BLaER1 (cell line): ENCODE measurements at regions not wholly inside any gene's neighbourhood (a gene's known extent, or its start where the extent isn't known, plus 50 kb on each side); places are given as distances from the start of the nearest gene placed in this dataset.
"Not testable (repeated sequence)": the region's sequence is repeated elsewhere in the genome, so short reads cannot be mapped to it uniquely, and the experiment has no call there.

Experiments
- H3K27ac ChIP-seq: shearing (Covaris generic); formaldehyde crosslinking; 2 replicates; pipeline ENCODE4 v1.8.1; 2022
- H3K27me3 ChIP-seq: shearing (Covaris generic); formaldehyde crosslinking; 2 replicates; pipeline ENCODE4 v1.8.1; 2022
- H3K36me3 ChIP-seq: shearing (Covaris generic); formaldehyde crosslinking; 2 replicates; pipeline ENCODE4 v1.8.1; 2022
- H3K4me1 ChIP-seq: shearing (Covaris generic); formaldehyde crosslinking; 2 replicates; pipeline ENCODE4 v1.8.1; 2022
- H3K4me2 ChIP-seq: shearing (Covaris generic); formaldehyde crosslinking; 2 replicates; pipeline ENCODE4 v1.8.1; 2022
- H3K4me3 ChIP-seq: shearing (Covaris generic); formaldehyde crosslinking; 2 replicates; pipeline ENCODE4 v1.8.1; 2022
- H3K9ac ChIP-seq: shearing (Covaris generic); formaldehyde crosslinking; 2 replicates; pipeline ENCODE4 v1.8.1; 2022
- H3K9me3 ChIP-seq: shearing (Covaris generic); formaldehyde crosslinking; 2 replicates; pipeline ENCODE4 v1.8.1; 2022
- H4K20me1 ChIP-seq: shearing (Covaris generic); formaldehyde crosslinking; 2 replicates; pipeline ENCODE4 v1.8.1; 2022

DNA sequence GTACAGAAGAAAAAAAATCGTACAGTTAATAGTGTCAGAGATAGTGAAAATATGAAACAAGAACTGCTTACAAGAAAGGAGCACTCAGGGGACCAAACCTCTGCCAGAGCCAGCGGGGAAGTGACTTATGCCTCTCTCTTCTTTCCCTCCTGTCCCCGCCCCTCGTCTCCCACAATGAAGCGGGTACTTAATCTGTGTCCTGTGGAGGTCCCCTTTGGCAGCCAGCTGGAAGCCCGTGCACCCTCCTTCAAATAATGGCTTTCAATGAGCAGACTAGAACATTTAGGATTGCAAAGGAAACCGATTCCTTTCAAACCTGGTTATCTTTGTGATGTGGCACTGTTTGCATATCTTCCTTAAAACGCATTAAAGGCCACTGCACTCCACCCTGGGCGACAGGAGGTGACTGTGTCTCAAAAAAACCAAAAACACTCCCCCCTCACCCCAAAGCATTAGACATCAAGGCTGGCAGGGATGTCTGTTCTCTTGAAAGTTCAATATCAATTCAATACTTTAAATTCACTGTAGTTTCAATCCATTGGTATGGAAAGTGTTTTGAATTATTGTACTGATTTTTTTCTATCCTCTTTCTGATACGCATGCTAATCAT, 51.7 kb downstream of the PPIAL4C start:
- not testable (repeated sequence) for H3K27me3 ChIP-seq, H3K9ac ChIP-seq, H4K20me1 ChIP-seq, H3K4me3 ChIP-seq, H3K36me3 ChIP-seq, H3K4me2 ChIP-seq, H3K27ac ChIP-seq, H3K4me1 ChIP-seq, H3K9me3 ChIP-seq

DNA sequence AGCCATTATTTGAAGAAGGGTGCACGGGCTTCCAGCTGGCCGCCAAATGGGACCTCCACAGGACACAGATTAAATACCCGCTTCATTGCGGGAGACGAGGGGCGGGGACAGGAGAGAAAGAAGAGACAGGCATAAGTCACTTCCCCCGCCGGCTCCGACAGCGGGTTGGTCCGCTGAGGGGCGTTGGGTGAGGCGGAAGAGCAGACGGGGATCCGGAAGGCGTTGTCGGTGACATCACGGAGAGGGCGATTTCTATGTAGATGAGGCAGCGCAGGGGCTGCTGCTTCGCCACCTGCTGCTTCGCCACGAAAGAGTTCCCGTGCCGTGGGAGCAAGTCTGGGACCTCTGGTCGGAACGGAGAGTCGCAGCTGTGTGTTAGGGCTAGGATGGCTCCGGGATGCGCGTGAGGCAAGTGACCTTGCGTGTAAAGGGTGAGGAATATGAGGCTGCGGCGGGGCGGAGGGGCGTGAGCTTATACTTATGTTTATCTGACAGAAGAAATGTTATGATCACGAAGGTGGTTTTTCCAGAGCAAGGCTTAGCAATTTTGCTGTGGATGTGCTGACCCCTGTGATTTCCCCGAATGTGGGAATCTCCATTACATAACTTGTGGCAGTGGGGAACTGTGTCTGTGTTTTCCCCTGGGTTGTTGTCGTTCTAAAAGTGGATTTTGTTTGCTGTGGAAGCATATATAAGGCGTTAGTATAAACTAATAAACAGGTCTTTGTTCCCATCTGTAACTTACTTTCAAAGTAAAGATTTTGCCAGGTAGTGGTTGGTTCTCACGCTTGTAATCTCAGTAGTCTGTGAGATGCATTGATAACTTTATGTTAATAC, 52.9 kb downstream of the PPIAL4C start:
- H3K36me3 ChIP-seq, H3K4me1 ChIP-seq, H3K27me3 ChIP-seq, H3K9me3 ChIP-seq, H4K20me1 ChIP-seq: not testable (repeated sequence)
- peak overlapping the region; percentile 70 for H3K4me3 ChIP-seq
- H3K9ac ChIP-seq: peak overlapping the region; percentile 85
- peak overlapping the region; percentile 86 for H3K27ac ChIP-seq
- H3K4me2 ChIP-seq: peak overlapping the region; percentile 86

- not testable (repeated sequence) for H3K4me3 ChIP-seq, H3K4me1 ChIP-seq, H3K27me3 ChIP-seq, H3K9me3 ChIP-seq, H3K27ac ChIP-seq, H3K4me2 ChIP-seq, H3K36me3 ChIP-seq, H4K20me1 ChIP-seq, H3K9ac ChIP-seq
Measured at GRCh38 chr1:149638481-149638880, 54.8 kb downstream of the PPIAL4C start.

GRCh38 chr1:149638901-149639658, 55.4 kb downstream of the PPIAL4C start:
- H3K4me2 ChIP-seq, H3K9me3 ChIP-seq, H4K20me1 ChIP-seq, H3K27me3 ChIP-seq, H3K4me1 ChIP-seq, H3K36me3 ChIP-seq, H3K9ac ChIP-seq, H3K27ac ChIP-seq, H3K4me3 ChIP-seq: not testable (repeated sequence)

GRCh38 chr1:149641179-149641578, 57.5 kb downstream of the PPIAL4C start:
- not testable (repeated sequence) for H3K4me3 ChIP-seq, H3K9me3 ChIP-seq, H3K4me2 ChIP-seq, H3K9ac ChIP-seq, H4K20me1 ChIP-seq, H3K36me3 ChIP-seq, H3K27ac ChIP-seq, H3K27me3 ChIP-seq, H3K4me1 ChIP-seq

- H3K4me2 ChIP-seq, H3K4me3 ChIP-seq, H4K20me1 ChIP-seq, H3K27me3 ChIP-seq, H3K4me1 ChIP-seq, H3K36me3 ChIP-seq, H3K27ac ChIP-seq, H3K9me3 ChIP-seq, H3K9ac ChIP-seq: not testable (repeated sequence)
Measured at GRCh38 chr1:149644818-149645217, 61.2 kb downstream of the PPIAL4C start.

DNA sequence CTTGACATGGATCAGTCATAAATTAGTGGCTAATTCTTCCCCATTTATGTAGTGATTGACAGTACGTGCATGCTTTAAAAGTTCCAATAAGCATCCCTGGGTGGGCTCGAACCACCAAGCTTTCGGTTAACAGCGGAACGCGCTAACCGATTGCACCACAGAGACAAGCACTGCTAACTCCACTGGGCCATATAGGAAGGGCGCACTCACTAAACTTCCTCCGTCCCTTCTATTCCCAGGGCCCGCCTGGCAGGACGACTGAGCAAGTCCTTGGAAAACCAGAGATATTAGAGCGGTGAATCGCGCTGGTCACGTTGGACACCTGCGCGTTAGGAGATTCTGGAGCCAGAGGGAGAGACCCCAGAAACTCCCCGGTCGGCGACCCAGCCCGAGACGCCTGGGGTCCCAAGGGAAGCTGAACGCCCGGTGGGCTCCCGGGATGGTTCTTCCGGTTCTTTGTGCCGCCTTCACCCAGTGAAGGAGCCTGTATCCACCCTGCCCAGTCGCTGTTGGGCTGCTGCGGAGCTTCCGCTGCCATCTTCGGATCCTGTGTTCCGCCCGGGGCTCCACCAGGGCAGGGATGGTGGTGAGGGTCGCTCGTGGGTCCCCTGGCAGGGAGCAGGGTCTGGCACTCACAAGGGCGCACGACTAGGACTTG, 62.8 kb downstream of the PPIAL4C start:
- H3K27me3 ChIP-seq, H3K9ac ChIP-seq, H3K4me1 ChIP-seq, H3K27ac ChIP-seq, H3K36me3 ChIP-seq, H3K4me3 ChIP-seq, H3K4me2 ChIP-seq, H4K20me1 ChIP-seq, H3K9me3 ChIP-seq: not testable (repeated sequence)

DNA sequence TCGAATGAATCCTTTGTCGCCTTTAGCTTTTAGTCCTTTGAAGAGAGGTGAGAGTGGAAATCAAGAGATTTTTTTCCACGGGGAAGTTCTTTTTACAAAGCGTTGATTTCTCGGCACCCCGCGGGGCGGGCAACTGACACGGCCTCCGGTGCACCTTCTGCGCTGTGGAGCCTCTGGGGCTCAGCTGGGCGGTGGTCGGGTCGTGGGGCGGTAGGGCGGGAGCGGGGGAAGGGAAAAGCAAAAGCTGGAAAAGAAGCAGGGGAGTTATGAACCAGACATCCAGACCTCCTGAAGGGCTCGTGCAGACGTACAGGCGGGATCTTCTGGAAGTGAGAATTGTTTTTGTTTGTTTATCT, 63.3 kb downstream of the PPIAL4C start:
- H3K27me3 ChIP-seq, H3K4me3 ChIP-seq, H4K20me1 ChIP-seq, H3K27ac ChIP-seq, H3K36me3 ChIP-seq, H3K9ac ChIP-seq, H3K4me1 ChIP-seq, H3K9me3 ChIP-seq, H3K4me2 ChIP-seq: not testable (repeated sequence)

DNA sequence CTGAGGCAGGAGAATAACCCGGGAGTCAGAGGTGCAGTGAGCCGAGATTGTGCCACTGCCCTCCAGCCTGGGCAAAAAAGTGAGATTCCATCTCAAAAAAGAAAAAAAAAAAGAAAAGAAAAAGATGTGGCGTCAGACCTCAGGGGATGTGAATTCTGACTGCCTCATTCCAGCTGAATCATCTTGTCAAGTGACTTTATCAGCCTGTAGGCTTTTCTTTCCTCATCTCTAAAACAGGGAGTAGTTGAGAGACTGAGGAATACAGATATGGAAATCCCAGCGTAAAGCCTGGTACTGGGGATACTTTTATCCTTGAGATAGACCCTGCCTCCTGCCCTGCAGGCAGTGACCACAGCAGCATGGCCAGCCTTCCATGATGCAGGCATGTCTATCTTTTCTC, 74.1 kb downstream of the PPIAL4C start:
- H3K4me3 ChIP-seq, H3K27ac ChIP-seq, H4K20me1 ChIP-seq, H3K4me2 ChIP-seq, H3K27me3 ChIP-seq, H3K4me1 ChIP-seq, H3K36me3 ChIP-seq, H3K9ac ChIP-seq, H3K9me3 ChIP-seq: not testable (repeated sequence)

GRCh38 chr1:149658175-149658574, 74.5 kb downstream of the PPIAL4C start:
- H3K27me3 ChIP-seq, H3K36me3 ChIP-seq, H3K27ac ChIP-seq: not testable (repeated sequence)

DNA sequence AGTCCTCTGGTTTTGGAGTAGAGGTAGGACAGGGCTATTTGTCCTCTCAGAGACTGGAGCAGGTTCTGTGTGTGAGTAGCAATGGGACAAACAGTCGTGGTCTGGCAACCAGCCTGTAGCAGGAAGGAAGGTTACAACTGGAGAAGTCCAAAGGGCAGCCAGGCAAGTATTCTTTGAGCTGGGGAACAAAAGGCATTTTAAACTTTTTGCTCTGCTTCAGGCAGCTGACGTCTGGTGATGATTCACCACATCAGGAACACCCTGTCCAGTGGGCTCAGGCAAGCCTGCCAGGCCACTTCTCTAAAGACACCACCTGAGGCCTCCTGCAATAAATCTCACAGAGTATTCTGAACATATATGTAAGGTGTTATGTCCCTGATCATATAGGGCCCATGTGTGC, 81.0 kb downstream of the PPIAL4C start:
- not testable (repeated sequence) for H3K4me3 ChIP-seq, H3K9me3 ChIP-seq, H3K36me3 ChIP-seq, H3K27ac ChIP-seq, H4K20me1 ChIP-seq, H3K4me1 ChIP-seq, H3K27me3 ChIP-seq, H3K9ac ChIP-seq, H3K4me2 ChIP-seq

More at GRCh38 chr1:149658175-149658574, 74.5 kb downstream of the PPIAL4C start:
- not testable (repeated sequence) for H3K9ac ChIP-seq, H3K9me3 ChIP-seq, H3K4me2 ChIP-seq, H4K20me1 ChIP-seq, H3K4me3 ChIP-seq, H3K4me1 ChIP-seq

- not testable (repeated sequence) for H3K4me3 ChIP-seq, H3K4me2 ChIP-seq, H3K36me3 ChIP-seq, H3K27me3 ChIP-seq, H3K4me1 ChIP-seq, H3K9ac ChIP-seq, H3K9me3 ChIP-seq, H3K27ac ChIP-seq, H4K20me1 ChIP-seq
Measured at GRCh38 chr1:149665033-149665432, 81.4 kb downstream of the PPIAL4C start.

DNA sequence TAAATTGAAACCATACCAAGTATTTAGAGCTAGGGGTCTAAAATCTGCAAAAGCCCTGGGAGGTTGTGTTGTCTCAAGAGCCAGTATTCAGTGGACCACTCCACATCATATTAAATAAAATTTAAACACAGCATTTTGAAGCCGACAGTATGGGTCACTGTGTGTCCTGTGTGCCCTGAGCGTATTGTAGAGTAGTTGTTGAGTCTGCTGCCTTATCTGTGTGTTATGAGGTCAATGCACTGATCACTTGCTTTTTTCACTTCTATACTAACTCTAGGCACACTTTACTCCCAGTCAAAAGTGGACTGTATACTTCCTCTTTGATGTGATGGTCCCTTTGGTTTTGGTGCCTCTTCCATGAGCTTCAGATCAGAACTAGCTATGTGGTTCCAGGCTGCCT, 81.9 kb downstream of the PPIAL4C start:
- H3K4me1 ChIP-seq, H3K4me2 ChIP-seq, H3K4me3 ChIP-seq, H4K20me1 ChIP-seq, H3K27ac ChIP-seq, H3K9me3 ChIP-seq, H3K9ac ChIP-seq, H3K36me3 ChIP-seq, H3K27me3 ChIP-seq: not testable (repeated sequence)

DNA sequence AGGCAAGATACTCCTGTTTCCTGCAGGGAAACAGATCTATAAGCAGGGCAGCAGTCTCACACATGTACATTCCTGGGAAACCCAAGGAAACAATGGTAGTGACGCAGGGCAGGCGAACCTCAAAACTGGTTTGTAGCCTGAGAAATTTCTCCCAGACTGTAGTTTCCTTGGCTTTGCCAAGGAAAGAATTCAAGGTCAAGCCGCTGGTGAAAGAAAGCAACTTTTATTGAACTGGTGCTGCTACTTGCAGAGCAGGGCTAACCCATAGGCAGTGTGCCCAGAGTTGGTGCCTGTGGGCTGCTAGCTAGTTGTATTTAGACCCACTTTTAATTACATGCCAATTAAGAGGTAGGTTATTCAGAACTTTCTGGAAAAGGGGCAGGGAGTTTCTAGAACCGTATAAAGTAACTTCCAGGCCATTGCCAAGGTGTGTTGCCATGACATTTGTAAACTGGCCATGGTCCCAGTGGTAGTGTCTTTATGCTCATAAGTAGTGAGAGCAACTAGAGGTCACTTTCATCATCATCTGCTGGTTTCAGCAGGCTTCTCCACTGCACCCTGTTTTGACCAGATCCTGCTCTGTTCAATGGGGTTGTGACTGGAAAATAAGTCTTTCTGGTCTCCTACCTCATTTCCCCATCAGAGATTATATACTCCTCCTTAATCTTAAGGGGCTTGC, 89.7 kb downstream of the PPIAL4C start:
- not testable (repeated sequence) for H3K4me1 ChIP-seq, H3K27ac ChIP-seq, H3K9ac ChIP-seq, H3K4me3 ChIP-seq, H3K4me2 ChIP-seq, H3K36me3 ChIP-seq, H3K27me3 ChIP-seq, H3K9me3 ChIP-seq, H4K20me1 ChIP-seq
